ENCODE measurements at regions not wholly inside any gene's neighbourhood (a gene's known extent, or its start where the extent isn't known, plus 50 kb on each side); places are given as distances from the start of the nearest gene placed in this dataset.

- DNase-seq (ENCODE audit: low spot score), result no peak
- H3K27me3 Mint-ChIP-seq (ENCODE audit: low read depth), result peaks cover 9% of the 10 kb centered on the region
- no peak overlapping the region for H3K27ac Mint-ChIP-seq (ENCODE audit: unreplicated experiment)
- peaks cover 3% of the 10 kb centered on the region for H3K9me3 Mint-ChIP-seq (ENCODE audit: low read depth)
- H3K4me1 Mint-ChIP-seq (ENCODE audit: low read depth), result no peaks in the 10 kb centered on the region
- no peak for TF ChIP-seq CTCF (IDR thresholded peaks at IDR 0.05)
- H3K4me3 Mint-ChIP-seq (ENCODE audit: unreplicated experiment), result no peak overlapping the region
- peaks cover 2% of the 10 kb centered on the region for H3K36me3 Mint-ChIP-seq (ENCODE audit: low read depth)
These were observed 173.3 kb upstream of the RASA1 start for GRCh38 chr5:87094347-87094746.

GRCh38 chr5:87094833-87095232 lies 172.8 kb upstream of the RASA1 start:
- Mint-ChIP-seq H3K9me3 (ENCODE audit: low read depth) (no peaks in the 10 kb centered on the region), H3K27ac (ENCODE audit: unreplicated experiment) (no peak overlapping the region), H3K4me3 (ENCODE audit: unreplicated experiment) (no peak overlapping the region), H3K36me3 (ENCODE audit: low read depth) (no peaks in the 10 kb centered on the region), H3K4me1 (ENCODE audit: low read depth) (peaks cover under 1% of the 10 kb centered on the region), H3K27me3 (ENCODE audit: low read depth) (peaks cover 9% of the 10 kb centered on the region)
- no peak for TF ChIP-seq CTCF (IDR thresholded peaks at IDR 0.05)
- DNase-seq (ENCODE audit: low spot score), result no peak

- Mint-ChIP-seq H3K4me3 (ENCODE audit: unreplicated experiment) (no peak overlapping the region), H3K27ac (ENCODE audit: unreplicated experiment) (no peak overlapping the region), H3K27me3 (ENCODE audit: low read depth) (peaks cover 9% of the 10 kb centered on the region), H3K9me3 (ENCODE audit: low read depth) (no peaks in the 10 kb centered on the region), H3K36me3 (ENCODE audit: low read depth) (no peaks in the 10 kb centered on the region), H3K4me1 (ENCODE audit: low read depth) (peaks cover 4% of the 10 kb centered on the region)
- DNase-seq (ENCODE audit: low spot score), result no peak
- TF ChIP-seq CTCF (IDR thresholded peaks at IDR 0.05), result no peak
These were observed 171.9 kb upstream of the RASA1 start for GRCh38 chr5:87095787-87096186.

GRCh38 chr5:87097664-87098063 lies 170.0 kb upstream of the RASA1 start:
- peaks cover 8% of the 10 kb centered on the region for H3K4me1 Mint-ChIP-seq (ENCODE audit: low read depth)
- peaks cover 9% of the 10 kb centered on the region for H3K27me3 Mint-ChIP-seq (ENCODE audit: low read depth)

GRCh38 chr5:87099291-87099839 lies 168.3 kb upstream of the RASA1 start:
- Mint-ChIP-seq H3K9me3 (ENCODE audit: low read depth) (no peaks in the 10 kb centered on the region), H3K4me3 (ENCODE audit: unreplicated experiment) (no peak overlapping the region), H3K4me1 (ENCODE audit: low read depth) (peaks cover 8% of the 10 kb centered on the region), H3K27ac (ENCODE audit: unreplicated experiment) (no peak overlapping the region), H3K36me3 (ENCODE audit: low read depth) (no peaks in the 10 kb centered on the region), H3K27me3 (ENCODE audit: low read depth) (peaks cover 5% of the 10 kb centered on the region)
- no peak for TF ChIP-seq CTCF (IDR thresholded peaks at IDR 0.05)
- no peak for DNase-seq (ENCODE audit: low spot score)

More at GRCh38 chr5:87097664-87098063, 170.0 kb upstream of the RASA1 start:
- no peak for TF ChIP-seq CTCF (IDR thresholded peaks at IDR 0.05)
- Mint-ChIP-seq H3K4me3 (ENCODE audit: unreplicated experiment) (no peak overlapping the region), H3K36me3 (ENCODE audit: low read depth) (no peaks in the 10 kb centered on the region), H3K9me3 (ENCODE audit: low read depth) (no peaks in the 10 kb centered on the region), H3K27ac (ENCODE audit: unreplicated experiment) (no peak overlapping the region)
- no peak for DNase-seq (ENCODE audit: low spot score)

Data from chondrocyte (in vitro differentiated cells).